Neural cell (in vitro differentiated cells): ENCODE measurements at regions not wholly inside any gene's neighbourhood (a gene's known extent, or its start where the extent isn't known, plus 50 kb on each side); places are given as distances from the start of the nearest gene placed in this dataset.

Experiments
- H2AFZ ChIP-seq: fragments of 200-600, 300-800 bp; sonication (generic), shearing (Covaris generic); 2 replicates; pipeline ENCODE4 v1.6.0; 2014; ENCODE audit warnings: low read depth, mild to moderate bottlenecking, antibody characterized with exemption, low read length, moderate library complexity
- H3F3A ChIP-seq: fragments of 200-600 bp; shearing (Covaris generic); 2 replicates; pipeline ENCODE4 v1.6.1; 2016; ENCODE audit warnings: mild to moderate bottlenecking, moderate library complexity, mixed read lengths, antibody characterized with exemption, low read length; ENCODE audit not compliant: insufficient read depth, poor library complexity, severe bottlenecking
- H3K27ac ChIP-seq: fragments of 200-600, 300-800 bp; sonication (generic), shearing (Covaris generic); 2 replicates; pipeline ENCODE4 v1.5.1; 2014; ENCODE audit warnings: mild to moderate bottlenecking, low read length, moderate library complexity
- H3K27me3 ChIP-seq: fragments of 300-800, 200-600 bp; sonication (generic), shearing (Covaris generic); 2 replicates; pipeline ENCODE4 v1.6.0; 2014; ENCODE audit warnings: mild to moderate bottlenecking, low read depth, low read length, moderate library complexity; ENCODE audit not compliant: insufficient read depth
- H3K36me3 ChIP-seq: fragments of 300-800, 200-600 bp; sonication (generic), shearing (Covaris generic); 2 replicates; pipeline ENCODE4 v1.5.1; 2014; ENCODE audit warnings: mild to moderate bottlenecking, antibody characterized with exemption, low read length, moderate library complexity; ENCODE audit not compliant: insufficient read depth
- H3K4me2 ChIP-seq: fragments of 300-800, 200-600 bp; sonication (generic), shearing (Covaris generic); 2 replicates; pipeline ENCODE4 v1.6.0; 2014; ENCODE audit warnings: mild to moderate bottlenecking, low read length
- H3K4me3 ChIP-seq: fragments of 300-800, 200-600 bp; sonication (generic), shearing (Covaris generic); 2 replicates; pipeline ENCODE4 v1.5.1; 2014; ENCODE audit warnings: mild to moderate bottlenecking, low read length, moderate library complexity
- H3K79me2 ChIP-seq: fragments of 200-600 bp; shearing (Covaris generic); replicated peaks from 2 replicates; pipeline ENCODE4 v1.6.0; 2014; ENCODE audit warnings: mild to moderate bottlenecking, low read length, moderate library complexity; ENCODE audit not compliant: insufficient read depth
- H3K9ac ChIP-seq: fragments of 300-800, 200-600 bp; sonication (generic), shearing (Covaris generic); 2 replicates; pipeline ENCODE4 v1.6.1; 2016; ENCODE audit warnings: mild to moderate bottlenecking, low read length, mixed read lengths
- H3K9me2 ChIP-seq: fragments of 200-600 bp; shearing (Covaris generic); 2 replicates; pipeline ENCODE4 v1.6.1; 2016; ENCODE audit warnings: mild to moderate bottlenecking, low read length, mixed read lengths; ENCODE audit not compliant: insufficient read depth
- H3K9me3 ChIP-seq: fragments of 200-600, 300-800 bp; sonication (generic), shearing (Covaris generic); 2 replicates; pipeline ENCODE4 v1.6.1; 2016; ENCODE audit warnings: mild to moderate bottlenecking, mixed run types, low read length, moderate library complexity, mixed read lengths
- H4K20me1 ChIP-seq: fragments of 200-600 bp; shearing (Covaris generic); 2 replicates; pipeline ENCODE4 v1.6.1; 2016; ENCODE audit warnings: mild to moderate bottlenecking, mixed run types; ENCODE audit not compliant: insufficient read depth
- EP300 ChIP-seq: fragments of 450-650 bp; conservative IDR thresholded peaks from 2 replicates; pipeline ENCODE4 v1.6.1; 2014; ENCODE audit warnings: antibody characterized with exemption, mild to moderate bottlenecking, moderate library complexity; ENCODE audit not compliant: poor library complexity, severe bottlenecking
- EZH2 ChIP-seq: fragments of 200-600, 300-800 bp; shearing (Covaris generic), sonication (generic); IDR thresholded peaks from 2 replicates; pipeline ENCODE4 v1.6.1; 2014; ENCODE audit warnings: antibody characterized with exemption, low read length, borderline replicate concordance, mild to moderate bottlenecking; ENCODE audit not compliant: insufficient read depth, poor library complexity, severe bottlenecking
- MXI1 ChIP-seq: fragments of 450-650 bp; conservative IDR thresholded peaks from 2 replicates; pipeline ENCODE4 v1.6.1; 2014; ENCODE audit warnings: antibody characterized with exemption, mild to moderate bottlenecking; ENCODE audit not compliant: poor library complexity, severe bottlenecking
- POLR2AphosphoS5 ChIP-seq: IDR thresholded peaks from 2 replicates; pipeline ENCODE4 v1.6.1; 2012
- RAD21 ChIP-seq: fragments of 450-650 bp; conservative IDR thresholded peaks from 2 replicates; pipeline ENCODE4 v1.6.1; 2014; ENCODE audit warnings: antibody characterized with exemption, mild to moderate bottlenecking, moderate library complexity
- SMC3 ChIP-seq: fragments of 450-650 bp; conservative IDR thresholded peaks from 2 replicates; pipeline ENCODE4 v1.6.1; 2014; ENCODE audit warnings: antibody characterized with exemption, mild to moderate bottlenecking, moderate library complexity; ENCODE audit not compliant: poor library complexity
- TAF1 ChIP-seq: IDR thresholded peaks from 2 replicates; pipeline ENCODE4 v1.6.1; 2012; ENCODE audit warnings: low read depth
- TF ChIP-seq, protein P1 (sequence below): fragments of 450-650 bp; IDR thresholded peaks from 2 replicates; pipeline ENCODE4 v1.5.1; 2014; ENCODE audit warnings: antibody characterized with exemption, mild to moderate bottlenecking, moderate library complexity; ENCODE audit not compliant: poor library complexity, severe bottlenecking
- TF ChIP-seq, protein P2 (sequence below): IDR thresholded peaks from 2 replicates; pipeline ENCODE4 v1.6.1; 2012; ENCODE audit warnings: borderline replicate concordance

DNA sequence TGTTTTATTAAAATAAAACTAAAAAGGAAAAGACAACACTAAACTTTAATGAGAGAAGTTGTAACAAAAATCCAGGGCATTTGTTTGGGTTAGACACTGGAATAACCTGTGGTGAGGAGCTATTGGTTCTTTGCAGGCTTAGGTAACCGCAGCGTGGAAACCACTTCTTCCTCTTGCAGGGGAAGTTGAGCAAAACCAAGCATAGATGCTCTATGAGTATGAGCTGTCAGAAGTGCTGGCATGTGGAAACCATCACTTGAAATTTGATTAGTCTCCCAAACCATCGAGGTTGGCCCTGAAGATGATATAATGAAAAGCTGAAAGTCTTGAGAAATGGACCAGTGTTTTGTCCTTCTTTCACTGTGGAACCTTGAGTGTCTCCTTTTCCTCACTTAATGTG lies 127.1 kb upstream of the RBMS3 start:
- Histone ChIP-seq H3F3A (no peaks in the 10 kb centered on the region), H4K20me1 (no peaks in the 10 kb centered on the region), H3K79me2 (no peaks in the 10 kb centered on the region), H3K36me3 (no peaks in the 10 kb centered on the region), H3K9ac (no peak overlapping the region), H3K27ac (no peak overlapping the region), H3K27me3 (no peaks in the 10 kb centered on the region), H2AFZ (no peak overlapping the region), H3K9me3 (no peaks in the 10 kb centered on the region), H3K9me2 (no peaks in the 10 kb centered on the region), H3K4me3 (no peak overlapping the region), H3K4me2 (no peak overlapping the region)
- TF ChIP-seq RAD21 (no peak), TAF1 (no peak), SMC3 (no peak), EZH2 (no peak)

DNA sequence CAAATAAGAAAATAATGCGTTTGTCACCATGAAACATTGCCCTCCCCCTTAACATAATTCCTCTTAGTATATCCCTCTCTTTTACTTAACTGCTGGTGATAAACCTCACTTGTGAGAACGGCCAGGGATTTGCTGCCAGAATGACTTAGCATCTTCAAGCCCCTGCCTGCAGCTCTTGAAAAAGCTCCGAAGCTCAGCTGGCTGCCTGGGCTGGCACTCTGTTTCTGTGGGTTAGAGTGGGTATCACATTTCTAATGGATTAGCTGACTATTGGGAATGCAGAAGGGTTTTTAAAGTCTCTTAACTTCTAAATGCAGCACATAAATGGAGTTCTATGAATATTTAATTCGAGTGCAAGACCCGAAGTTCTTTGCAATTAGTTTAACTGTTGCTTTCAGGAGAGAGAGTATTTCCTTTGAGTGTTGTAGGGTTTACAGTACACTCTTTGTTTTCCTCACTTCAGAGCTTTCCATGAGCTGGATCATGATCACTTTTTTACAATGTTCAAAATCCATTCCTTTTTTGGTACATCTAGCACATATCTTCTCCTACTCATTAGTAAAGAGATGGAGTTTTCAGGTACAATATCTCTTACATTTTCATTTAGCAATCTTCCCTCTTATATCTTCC lies 124.7 kb upstream of the RBMS3 start:
- no peaks in the 10 kb centered on the region for H3K79me2 ChIP-seq
- H3K27me3 ChIP-seq, result no peaks in the 10 kb centered on the region
- no peaks in the 10 kb centered on the region for H3K9me2 ChIP-seq
- no peak overlapping the region for H3K27ac ChIP-seq
- no peaks in the 10 kb centered on the region for H3F3A ChIP-seq
- TF ChIP-seq, protein P1, sequence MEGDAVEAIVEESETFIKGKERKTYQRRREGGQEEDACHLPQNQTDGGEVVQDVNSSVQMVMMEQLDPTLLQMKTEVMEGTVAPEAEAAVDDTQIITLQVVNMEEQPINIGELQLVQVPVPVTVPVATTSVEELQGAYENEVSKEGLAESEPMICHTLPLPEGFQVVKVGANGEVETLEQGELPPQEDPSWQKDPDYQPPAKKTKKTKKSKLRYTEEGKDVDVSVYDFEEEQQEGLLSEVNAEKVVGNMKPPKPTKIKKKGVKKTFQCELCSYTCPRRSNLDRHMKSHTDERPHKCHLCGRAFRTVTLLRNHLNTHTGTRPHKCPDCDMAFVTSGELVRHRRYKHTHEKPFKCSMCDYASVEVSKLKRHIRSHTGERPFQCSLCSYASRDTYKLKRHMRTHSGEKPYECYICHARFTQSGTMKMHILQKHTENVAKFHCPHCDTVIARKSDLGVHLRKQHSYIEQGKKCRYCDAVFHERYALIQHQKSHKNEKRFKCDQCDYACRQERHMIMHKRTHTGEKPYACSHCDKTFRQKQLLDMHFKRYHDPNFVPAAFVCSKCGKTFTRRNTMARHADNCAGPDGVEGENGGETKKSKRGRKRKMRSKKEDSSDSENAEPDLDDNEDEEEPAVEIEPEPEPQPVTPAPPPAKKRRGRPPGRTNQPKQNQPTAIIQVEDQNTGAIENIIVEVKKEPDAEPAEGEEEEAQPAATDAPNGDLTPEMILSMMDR, result no peak
- TF ChIP-seq TAF1 (no peak), MXI1 (no peak), SMC3 (no peak), EZH2 (no peak), RAD21 (no peak)
- TF ChIP-seq, protein P2, sequence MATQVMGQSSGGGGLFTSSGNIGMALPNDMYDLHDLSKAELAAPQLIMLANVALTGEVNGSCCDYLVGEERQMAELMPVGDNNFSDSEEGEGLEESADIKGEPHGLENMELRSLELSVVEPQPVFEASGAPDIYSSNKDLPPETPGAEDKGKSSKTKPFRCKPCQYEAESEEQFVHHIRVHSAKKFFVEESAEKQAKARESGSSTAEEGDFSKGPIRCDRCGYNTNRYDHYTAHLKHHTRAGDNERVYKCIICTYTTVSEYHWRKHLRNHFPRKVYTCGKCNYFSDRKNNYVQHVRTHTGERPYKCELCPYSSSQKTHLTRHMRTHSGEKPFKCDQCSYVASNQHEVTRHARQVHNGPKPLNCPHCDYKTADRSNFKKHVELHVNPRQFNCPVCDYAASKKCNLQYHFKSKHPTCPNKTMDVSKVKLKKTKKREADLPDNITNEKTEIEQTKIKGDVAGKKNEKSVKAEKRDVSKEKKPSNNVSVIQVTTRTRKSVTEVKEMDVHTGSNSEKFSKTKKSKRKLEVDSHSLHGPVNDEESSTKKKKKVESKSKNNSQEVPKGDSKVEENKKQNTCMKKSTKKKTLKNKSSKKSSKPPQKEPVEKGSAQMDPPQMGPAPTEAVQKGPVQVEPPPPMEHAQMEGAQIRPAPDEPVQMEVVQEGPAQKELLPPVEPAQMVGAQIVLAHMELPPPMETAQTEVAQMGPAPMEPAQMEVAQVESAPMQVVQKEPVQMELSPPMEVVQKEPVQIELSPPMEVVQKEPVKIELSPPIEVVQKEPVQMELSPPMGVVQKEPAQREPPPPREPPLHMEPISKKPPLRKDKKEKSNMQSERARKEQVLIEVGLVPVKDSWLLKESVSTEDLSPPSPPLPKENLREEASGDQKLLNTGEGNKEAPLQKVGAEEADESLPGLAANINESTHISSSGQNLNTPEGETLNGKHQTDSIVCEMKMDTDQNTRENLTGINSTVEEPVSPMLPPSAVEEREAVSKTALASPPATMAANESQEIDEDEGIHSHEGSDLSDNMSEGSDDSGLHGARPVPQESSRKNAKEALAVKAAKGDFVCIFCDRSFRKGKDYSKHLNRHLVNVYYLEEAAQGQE, result no peak
- H3K4me2 ChIP-seq, result no peak overlapping the region
- no peak overlapping the region for H3K4me3 ChIP-seq
- no peak overlapping the region for H3K9ac ChIP-seq
- H4K20me1 ChIP-seq, result no peaks in the 10 kb centered on the region
- no peaks in the 10 kb centered on the region for H3K9me3 ChIP-seq
- H2AFZ ChIP-seq, result no peak overlapping the region
- H3K36me3 ChIP-seq, result no peaks in the 10 kb centered on the region

DNA sequence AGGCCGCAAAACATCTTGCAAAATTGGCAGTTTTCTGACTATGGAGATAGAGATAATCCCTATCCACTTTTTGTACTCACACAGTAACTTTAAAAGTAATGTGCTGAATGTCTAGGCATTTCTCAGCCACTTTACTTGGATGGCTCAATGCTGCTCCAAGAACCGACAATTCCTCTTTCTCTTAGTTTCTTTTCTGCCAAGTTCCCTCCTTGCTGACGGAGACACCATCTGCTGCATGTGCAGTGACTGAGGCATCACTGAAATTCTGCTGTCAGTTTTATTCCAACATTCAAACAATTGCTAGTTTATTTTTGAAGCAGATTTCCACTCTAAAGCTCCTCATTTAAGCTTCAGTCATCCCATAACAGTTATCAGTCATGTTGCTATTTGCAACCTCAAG lies 116.0 kb upstream of the RBMS3 start:
- no peak for TF ChIP-seq POLR2AphosphoS5
- TF ChIP-seq EP300, result no peak
- no peak overlapping the region for H2AFZ ChIP-seq

More for the DNA sequence above, 116.0 kb upstream of the RBMS3 start:
- no peaks in the 10 kb centered on the region for H3K27me3 ChIP-seq
- H3K79me2 ChIP-seq, result no peaks in the 10 kb centered on the region
- H3K4me3 ChIP-seq, result no peak overlapping the region
- H3K36me3 ChIP-seq, result no peaks in the 10 kb centered on the region
- no peak overlapping the region for H3K9ac ChIP-seq
- no peak overlapping the region for H3K27ac ChIP-seq
- H3F3A ChIP-seq, result no peaks in the 10 kb centered on the region
- H3K9me3 ChIP-seq, result no peaks in the 10 kb centered on the region
- no peaks in the 10 kb centered on the region for H4K20me1 ChIP-seq
- H3K9me2 ChIP-seq, result no peaks in the 10 kb centered on the region
- no peak overlapping the region for H3K4me2 ChIP-seq
